Hematopoietic multipotent progenitor cell treated with erythropoietin and hydrocortisone succinate and interleukin-3 and kit ligand, for 6 days (in vitro differentiated cells): ENCODE measurements at regions not wholly inside any gene's neighbourhood (a gene's known extent, or its start where the extent isn't known, plus 50 kb on each side); places are given as distances from the start of the nearest gene placed in this dataset.
"Not testable (repeated sequence)": the region's sequence is repeated elsewhere in the genome, so short reads cannot be mapped to it uniquely, and the experiment has no call there.

Source experiments
- DNase-seq: peaks from one replicate; pipeline ENCODE4 v3.0.0-alpha.2; 2015

DNA sequence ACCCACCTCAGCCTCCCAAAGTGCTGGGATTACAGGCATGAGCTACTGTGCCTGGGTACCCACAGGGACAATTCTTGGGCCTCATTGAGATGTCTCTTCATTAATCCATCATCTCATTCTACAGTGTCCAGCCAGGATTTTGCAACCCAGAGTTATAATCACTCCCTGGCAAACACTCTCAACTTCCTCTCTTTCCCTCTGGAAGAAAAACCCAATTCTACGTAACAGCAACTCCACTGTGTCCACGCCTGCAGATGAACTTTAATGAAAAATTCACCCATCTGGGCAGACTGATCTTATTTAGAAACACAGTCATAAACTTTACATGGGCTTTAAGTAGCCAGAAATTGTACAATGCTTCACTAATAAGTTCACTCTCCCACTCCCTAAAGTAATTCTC is 90.1 kb upstream of the ABCC4 start:
- DNase-seq = no peak

DNA sequence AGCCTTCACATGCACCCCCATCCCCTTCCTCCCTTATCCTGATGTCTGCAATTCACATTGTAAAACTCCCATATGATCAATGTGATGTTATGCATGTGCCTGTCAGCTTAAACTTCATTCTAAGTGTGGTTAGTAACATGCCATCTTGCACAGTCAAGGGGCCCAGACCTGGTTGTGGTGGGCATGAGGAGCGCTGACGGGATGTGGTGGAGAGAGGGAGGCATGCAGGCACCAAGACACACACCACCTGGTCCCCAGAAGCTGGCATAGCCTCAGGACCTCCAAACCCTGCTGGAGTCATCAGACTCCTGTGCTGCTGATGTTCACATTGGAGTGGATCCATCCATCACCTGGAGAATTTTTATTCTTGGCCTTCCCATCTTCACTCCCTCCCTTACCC is 90.5 kb upstream of the ABCC4 start:
- no peak for DNase-seq

DNA sequence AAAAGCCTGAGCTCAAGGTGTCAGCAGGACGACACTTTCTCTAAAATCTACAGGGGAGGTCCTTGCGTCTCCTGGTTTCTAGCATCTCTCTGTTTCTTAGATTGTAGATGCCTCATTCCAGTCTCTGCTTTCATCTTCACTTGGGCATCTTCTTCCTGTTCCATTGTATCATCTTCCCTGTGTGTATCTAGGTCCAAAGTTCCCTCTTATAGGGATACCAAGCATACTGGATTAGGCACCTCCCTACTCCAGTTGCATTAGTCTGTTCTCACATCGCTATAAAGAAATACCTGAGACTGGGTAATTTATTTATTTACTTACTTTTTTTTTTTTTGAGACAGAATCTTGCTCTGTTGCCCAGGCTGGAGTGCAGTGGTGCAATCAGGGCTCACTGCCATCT is 91.3 kb upstream of the ABCC4 start:
- no peak for DNase-seq

- peak; percentile 28 for DNase-seq
Measured at GRCh38 chr13:95403349-95404140, 102.3 kb upstream of the ABCC4 start.

GRCh38 chr13:95404141-95404882 is 103.1 kb upstream of the ABCC4 start:
- DNase-seq = peak; percentile 92

DNA sequence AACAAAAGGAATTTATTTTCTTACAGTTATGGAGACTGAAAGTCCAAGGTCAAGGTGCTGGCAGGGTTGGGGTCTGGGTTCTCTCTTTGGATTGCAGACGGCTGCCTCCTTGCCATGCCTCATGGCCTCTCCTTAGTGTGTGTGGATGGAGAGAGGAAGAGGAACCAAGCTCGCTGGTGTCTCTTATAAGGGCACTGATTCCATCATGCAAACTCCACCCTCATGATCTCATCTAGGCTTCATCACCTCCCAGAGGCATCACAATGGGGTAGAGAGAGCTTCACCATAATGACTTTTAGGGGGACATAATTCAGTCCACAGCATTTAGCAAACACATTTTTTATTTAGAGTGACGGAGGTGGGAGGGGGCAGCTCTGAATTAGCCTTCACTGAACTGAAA is 104.9 kb upstream of the ABCC4 start:
- DNase-seq = peak; percentile 13

DNA sequence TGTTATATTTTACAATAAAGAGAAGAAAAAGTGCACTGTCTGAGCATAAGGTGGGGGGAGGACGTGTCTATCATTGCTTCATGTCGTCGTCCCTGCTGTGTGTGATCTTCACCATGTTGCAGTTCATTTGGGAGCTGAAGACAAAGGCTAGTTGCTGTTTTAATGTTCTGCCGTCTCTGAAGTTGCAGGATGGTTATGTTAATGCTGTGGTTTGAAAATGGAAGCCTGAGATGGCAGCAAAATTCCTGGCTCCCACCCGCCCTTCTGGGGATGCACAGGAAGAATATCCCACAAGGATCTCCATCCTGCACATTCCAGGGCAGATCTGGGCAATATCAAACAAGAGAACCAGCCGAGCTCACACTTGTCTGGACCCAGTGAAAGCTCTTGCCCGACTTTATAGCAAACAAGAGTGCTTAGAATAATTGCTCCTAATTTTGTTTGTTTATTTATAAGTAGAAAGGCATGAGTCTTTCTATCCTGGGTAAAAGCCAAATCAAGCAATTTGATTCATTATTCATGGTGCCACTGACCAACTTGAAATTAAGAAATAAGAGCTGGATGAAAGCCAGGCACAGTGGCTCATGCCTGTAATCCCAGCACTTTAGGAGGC is 110.3 kb upstream of the ABCC4 start:
- no peak for DNase-seq

GRCh38 chr13:95418946-95419345 is 117.7 kb upstream of the ABCC4 start:
- peak; percentile 74 for DNase-seq

DNA sequence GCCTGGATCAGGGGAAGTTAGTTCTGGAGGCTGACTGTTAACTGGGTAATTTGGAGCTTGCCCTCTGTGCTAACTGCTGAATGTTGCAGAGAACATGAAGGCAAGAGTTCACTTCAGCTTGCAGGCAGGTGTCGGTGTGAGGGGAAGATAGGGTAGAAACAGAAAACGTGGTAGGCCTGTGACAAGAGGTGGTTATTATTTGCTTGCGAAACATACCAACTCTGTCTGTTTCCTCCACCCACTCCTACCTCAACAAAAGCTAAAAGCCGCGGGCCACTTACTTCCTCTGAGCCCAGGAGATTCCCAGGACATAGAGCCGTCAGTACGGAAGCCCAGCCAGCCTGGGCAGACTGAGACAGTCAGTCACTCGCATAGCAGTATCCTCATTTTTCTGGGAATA is 119.2 kb upstream of the ABCC4 start:
- peak; percentile 34 for DNase-seq

DNA sequence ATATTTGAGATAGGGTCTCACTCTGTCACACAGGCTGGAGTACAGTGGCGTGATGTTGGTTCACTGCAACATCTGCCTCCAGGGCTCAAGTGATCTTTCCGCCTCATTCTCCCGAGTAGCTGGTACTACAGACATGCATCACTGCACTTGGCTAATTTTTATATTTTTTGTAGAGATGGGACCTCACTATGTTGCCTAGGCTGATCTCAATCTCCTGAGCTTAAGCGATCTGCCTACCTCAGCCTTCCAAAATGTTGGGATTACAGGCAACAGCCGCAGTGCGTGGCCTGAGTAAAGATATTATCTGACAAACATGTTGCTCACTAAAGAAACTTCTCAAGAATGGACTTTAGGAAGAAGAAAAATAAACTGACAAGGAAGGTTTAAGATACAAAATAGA is 125.4 kb upstream of the ABCC4 start:
- no peak for DNase-seq

DNA sequence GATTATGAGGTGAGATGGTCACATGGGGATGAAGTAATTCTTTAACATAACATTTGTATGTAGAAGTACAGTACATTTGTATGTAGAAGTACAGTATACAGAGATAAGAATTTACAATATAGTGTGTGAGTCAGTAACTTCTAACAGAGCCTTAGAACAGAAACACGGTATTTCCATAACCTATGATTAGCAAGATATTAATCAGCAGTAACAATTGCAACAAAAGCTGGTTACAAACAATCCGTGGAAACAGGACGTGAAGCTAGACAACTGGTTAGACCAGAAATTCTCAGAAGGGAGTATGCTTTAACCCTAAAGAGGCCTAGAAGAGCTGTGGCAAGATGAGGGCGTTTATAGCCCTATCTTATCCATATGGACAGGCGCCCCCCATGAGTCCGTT is 122.0 kb upstream of the CLDN10 start:
- not testable (repeated sequence) for DNase-seq

DNA sequence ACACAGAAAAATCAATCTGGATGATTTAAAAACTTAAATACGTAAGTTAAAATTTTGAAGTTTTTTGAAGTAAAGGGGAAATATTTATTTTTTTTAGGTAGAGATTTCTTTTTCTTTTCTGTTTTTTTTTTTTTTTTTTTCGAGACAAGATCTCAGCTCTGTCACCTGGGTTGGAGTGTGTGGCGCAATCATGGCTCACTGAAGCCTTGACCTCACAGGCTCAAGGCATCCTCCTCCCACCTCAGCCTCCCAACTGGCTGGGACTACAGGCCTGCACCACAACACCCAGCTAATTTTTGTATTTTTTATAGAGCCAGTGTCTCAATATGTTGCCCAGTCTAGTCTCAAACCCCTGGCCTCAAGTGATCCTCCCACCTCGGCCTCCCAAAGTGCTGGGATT is 120.4 kb upstream of the CLDN10 start:
- no peak for DNase-seq

DNA sequence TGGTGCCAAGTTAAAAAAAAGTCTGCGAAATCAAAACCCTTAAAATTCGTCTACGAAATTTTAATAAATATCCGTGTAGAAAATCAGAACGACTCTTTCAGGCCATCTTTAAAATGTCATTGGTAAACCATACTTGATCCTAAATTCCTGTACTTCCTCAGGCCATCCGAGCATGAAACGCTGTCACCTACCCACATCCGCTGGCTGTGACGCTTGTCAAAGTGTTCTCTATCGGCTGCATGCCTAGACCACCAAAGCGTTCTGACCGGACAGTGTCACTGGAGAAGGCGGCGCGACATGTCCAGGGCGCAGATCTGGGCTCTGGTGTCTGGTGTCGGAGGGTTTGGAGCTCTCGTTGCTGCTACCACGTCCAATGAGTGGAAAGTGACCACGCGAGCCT is 119.0 kb upstream of the CLDN10 start:
- DNase-seq = no peak

DNA sequence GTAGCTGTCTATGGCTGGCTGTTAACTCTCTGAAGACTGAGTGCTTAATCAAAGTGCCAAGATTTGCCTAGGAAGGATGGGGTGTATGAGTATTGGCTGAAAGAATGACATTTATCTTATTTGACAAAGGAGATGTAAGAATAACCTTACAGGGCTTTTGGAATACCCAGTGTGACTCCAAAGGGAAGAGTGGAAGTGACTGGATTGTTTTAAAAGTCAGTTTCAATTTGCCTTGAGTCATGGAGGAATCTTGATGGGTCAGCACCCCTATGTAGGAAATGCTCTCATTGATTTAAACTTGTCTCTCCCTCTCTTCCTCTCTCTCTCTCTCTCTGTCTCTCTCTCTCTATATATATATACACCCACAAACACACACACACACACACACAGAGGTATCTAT is 118.4 kb upstream of the CLDN10 start:
- no peak for DNase-seq

DNA sequence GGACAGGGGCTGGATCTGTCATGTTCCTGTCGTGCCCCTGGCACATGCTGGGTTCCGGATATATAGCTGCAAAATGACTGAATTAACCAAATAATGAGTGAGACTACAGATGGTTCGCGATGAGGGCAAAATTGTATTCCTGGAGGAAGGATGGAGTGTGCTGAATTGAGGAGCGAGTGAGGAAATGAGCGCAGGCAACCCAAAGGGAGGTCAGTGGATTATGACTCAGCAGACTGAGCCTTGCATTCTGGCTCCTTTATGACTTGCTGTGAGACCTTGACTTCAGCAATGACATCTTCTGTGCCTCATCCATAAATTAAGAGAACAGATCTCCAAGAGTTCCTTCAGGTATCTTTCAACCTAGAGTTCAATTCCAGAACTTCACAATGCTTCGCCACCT is 115.0 kb upstream of the CLDN10 start:
- DNase-seq = no peak

- peak; percentile 43 for DNase-seq
Measured at GRCh38 chr13:95438297-95438696, 114.2 kb upstream of the CLDN10 start.

DNA sequence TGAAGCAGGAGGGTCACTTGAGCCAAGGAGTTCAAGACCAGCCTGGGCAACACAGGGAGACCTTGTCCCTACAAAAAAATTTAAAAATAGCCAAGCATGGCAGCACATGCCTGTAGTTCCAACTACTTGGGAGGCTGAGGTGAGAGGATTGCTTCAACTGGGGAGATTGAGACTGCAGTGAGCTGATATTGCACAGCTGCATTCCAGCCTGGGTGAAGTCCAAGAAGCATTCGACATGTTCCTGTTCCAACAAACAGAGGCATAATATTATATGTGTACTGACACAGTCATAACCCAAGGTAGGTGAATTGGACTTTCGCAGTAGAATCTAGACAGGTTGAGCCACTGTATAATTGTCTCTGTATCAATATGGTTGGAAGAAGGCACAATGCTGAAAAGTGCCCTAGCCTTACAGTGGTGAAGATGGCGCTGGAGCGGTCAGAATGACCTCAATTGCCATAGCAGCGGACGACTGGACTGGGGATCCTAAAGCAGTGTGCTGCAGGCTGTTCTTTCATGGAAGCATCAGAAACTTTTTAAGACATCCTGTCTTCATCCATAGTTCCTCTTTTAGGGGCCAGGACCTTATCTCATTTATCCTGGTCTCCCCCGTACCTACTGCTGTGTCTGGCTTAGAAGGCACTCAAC is 112.0 kb upstream of the CLDN10 start:
- DNase-seq = no peak

- DNase-seq = no peak
Measured at GRCh38 chr13:95441326-95441725, 111.2 kb upstream of the CLDN10 start.

GRCh38 chr13:95444006-95444730 is 108.4 kb upstream of the CLDN10 start:
- DNase-seq = no peak

- DNase-seq = no peak
Measured at GRCh38 chr13:95445131-95445530, 107.4 kb upstream of the CLDN10 start.

GRCh38 chr13:95447814-95448213 is 104.7 kb upstream of the CLDN10 start:
- no peak for DNase-seq

GRCh38 chr13:95451656-95452055 is 100.9 kb upstream of the CLDN10 start:
- no peak for DNase-seq

DNA sequence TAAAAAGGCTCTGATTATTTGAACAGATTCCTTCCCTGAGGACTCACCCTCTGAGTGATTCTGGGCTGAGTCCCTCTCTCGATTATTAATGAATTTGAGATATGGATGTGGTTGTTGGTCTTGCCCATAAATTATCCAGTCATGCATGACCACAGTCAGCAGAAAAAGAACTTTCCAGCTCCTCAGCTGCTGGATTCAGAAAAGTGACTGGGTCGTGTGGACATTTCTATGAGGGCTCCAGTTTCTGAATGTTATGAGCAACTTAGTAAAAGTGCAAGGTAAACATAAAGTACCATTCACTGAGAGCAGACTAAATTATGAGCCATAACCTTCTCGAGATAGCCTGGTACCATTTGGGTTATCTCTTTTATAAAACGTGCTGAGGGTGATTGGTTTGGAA is 100.1 kb upstream of the CLDN10 start:
- DNase-seq = no peak
